ENCODE measurements at regions not wholly inside any gene's neighbourhood (a gene's known extent, or its start where the extent isn't known, plus 50 kb on each side); places are given as distances from the start of the nearest gene placed in this dataset.

- Histone ChIP-seq H3K9me3 (no peaks in the 10 kb centered on the region), H3K27me3 (no peaks in the 10 kb centered on the region), H3K27ac (no peak overlapping the region), H3K4me1 (ENCODE audit: insufficient read depth) (peaks cover 2% of the 10 kb centered on the region), H3K36me3 (no peaks in the 10 kb centered on the region), H3K4me3 (no peak overlapping the region)
- intact Hi-C loops (cut with DNase I), result loop anchor here in 2 of 4 donors (10.0 kb wide), 2 partner anchors 79 to 159 kb away; no protein-coding TSS in a partner anchor
- no peak for DNase-seq
- WGBS, 3 donors, result 63 to 71% (median 68%) methylated on average over 2 of the region's 2 CpGs
- TF ChIP-seq CTCF (IDR thresholded peaks at IDR 0.05) (no peak), EP300 (IDR thresholded peaks at IDR 0.05) (no peak), POLR2A (IDR thresholded peaks at IDR 0.05) (no peak)
These were observed 153.1 kb upstream of the FGGY start for GRCh38 chr1:59143811-59144210.

GRCh38 chr1:59144959-59145358, 151.9 kb upstream of the FGGY start:
- H3K27ac ChIP-seq, result no peak overlapping the region
- DNase-seq, result no peak
- H3K4me3 ChIP-seq, result no peak overlapping the region
- intact Hi-C loops (cut with DNase I), result loop anchor here in 2 of 4 donors (10.0 kb wide), 2 partner anchors 80 to 160 kb away; no protein-coding TSS in a partner anchor
- H3K36me3 ChIP-seq, result no peaks in the 10 kb centered on the region
- peaks cover 2% of the 10 kb centered on the region for H3K4me1 ChIP-seq (ENCODE audit: insufficient read depth)
- TF ChIP-seq CTCF (IDR thresholded peaks at IDR 0.05) (no peak), EP300 (IDR thresholded peaks at IDR 0.05) (no peak), POLR2A (IDR thresholded peaks at IDR 0.05) (no peak)
- 92 to 97% (median 95%) methylated on average over 2 of the region's 2 CpGs for WGBS, 3 donors
- no peaks in the 10 kb centered on the region for H3K9me3 ChIP-seq
- H3K27me3 ChIP-seq, result no peaks in the 10 kb centered on the region

- Histone ChIP-seq H3K4me1 (ENCODE audit: insufficient read depth) (no peaks in the 10 kb centered on the region), H3K4me3 (no peak overlapping the region), H3K36me3 (no peaks in the 10 kb centered on the region), H3K27me3 (no peaks in the 10 kb centered on the region), H3K9me3 (no peaks in the 10 kb centered on the region), H3K27ac (no peak overlapping the region)
- no peak for TF ChIP-seq POLR2A (IDR thresholded peaks at IDR 0.05)
- TF ChIP-seq CTCF (IDR thresholded peaks at IDR 0.05), result no peak
- TF ChIP-seq EP300 (IDR thresholded peaks at IDR 0.05), result no peak
- 86 to 87% (median 87%) methylated on average over 4 of the region's 4 CpGs for WGBS, 3 donors
- intact Hi-C loops (cut with DNase I), result loop anchor here in 2 of 4 donors (10.0 kb wide), 2 partner anchors 81 to 161 kb away; no protein-coding TSS in a partner anchor
- no peak for DNase-seq
These were observed 150.8 kb upstream of the FGGY start for GRCh38 chr1:59146056-59146455.

- TF ChIP-seq POLR2A (IDR thresholded peaks at IDR 0.05) (no peak), EP300 (IDR thresholded peaks at IDR 0.05) (no peak), CTCF (IDR thresholded peaks at IDR 0.05) (no peak)
- Histone ChIP-seq H3K4me1 (ENCODE audit: insufficient read depth) (peaks cover 4% of the 10 kb centered on the region), H3K9me3 (no peaks in the 10 kb centered on the region), H3K4me3 (peak overlapping the region; percentile 45), H3K27me3 (no peaks in the 10 kb centered on the region), H3K36me3 (no peaks in the 10 kb centered on the region), H3K27ac (no peak overlapping the region)
- WGBS, 3 donors, result 2 to 6% (median 3%) methylated on average over 38 to 52 of the region's 52 CpGs
- DNase-seq, result peak; percentile 44 to 70 (median 55)
- intact Hi-C loops (cut with DNase I), result loop anchor here in 2 of 4 donors (10.0 kb wide), 2 partner anchors 82 to 162 kb away; no protein-coding TSS in a partner anchor
These were observed 150.1 kb upstream of the FGGY start for GRCh38 chr1:59146651-59147358.

Data from ovary (tissue), 7 donors.